ENCODE measurements at regions not wholly inside any gene's neighbourhood (a gene's known extent, or its start where the extent isn't known, plus 50 kb on each side); places are given as distances from the start of the nearest gene placed in this dataset.

GRCh38 chr4:188383180-188383579 lies 243.9 kb downstream of the TRIML1 start:
- TF ChIP-seq POLR2A (IDR thresholded peaks at IDR 0.05): no peak
- no peak for TF ChIP-seq CTCF (IDR thresholded peaks at IDR 0.05)
